ENCODE measurements at regions not wholly inside any gene's neighbourhood (a gene's known extent, or its start where the extent isn't known, plus 50 kb on each side); places are given as distances from the start of the nearest gene placed in this dataset.

DNA sequence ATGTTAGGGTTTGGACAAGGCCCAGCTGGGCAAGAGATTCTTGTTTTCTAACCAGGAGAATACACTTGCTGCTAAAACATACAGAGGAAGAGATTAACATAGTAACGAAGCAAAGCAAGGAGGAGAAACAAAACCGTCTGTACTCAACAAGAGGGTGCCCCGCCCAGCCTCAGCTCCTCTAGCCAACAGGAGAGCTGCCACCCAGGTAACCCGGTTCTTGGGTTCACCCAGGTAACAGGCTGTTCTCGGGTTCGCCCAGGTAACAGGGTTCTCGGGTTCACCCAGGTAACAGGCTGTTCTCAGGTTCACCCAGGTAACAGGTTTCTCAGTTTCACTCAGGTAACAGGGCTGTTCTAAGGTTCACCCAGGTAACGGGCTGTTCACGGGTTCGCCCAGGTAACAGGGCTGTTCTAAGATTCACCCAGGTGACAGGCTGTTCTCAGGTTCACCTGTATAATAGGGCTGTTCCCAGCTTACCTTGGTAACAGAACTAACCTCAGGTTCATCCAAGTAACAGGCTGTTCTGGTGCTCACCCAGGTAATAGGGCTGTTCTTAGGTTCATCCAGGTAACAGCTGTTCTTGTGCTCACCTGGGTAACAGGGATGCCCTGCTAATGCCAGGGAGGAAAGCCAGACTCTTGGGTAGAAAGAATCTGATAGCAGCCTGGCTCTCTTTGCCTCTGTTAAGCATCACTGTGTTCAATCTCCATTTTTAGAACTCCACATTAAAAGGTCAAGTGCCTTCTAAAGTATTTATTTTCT, 271.6 kb downstream of the SYK start:
- TF ChIP-seq CTCF (IDR thresholded peaks at IDR 0.05) (no peak), POLR2A (IDR thresholded peaks at IDR 0.05) (no peak)

Measured in breast epithelium (tissue), 3 donors.